ENCODE measurements at regions not wholly inside any gene's neighbourhood (a gene's known extent, or its start where the extent isn't known, plus 50 kb on each side); places are given as distances from the start of the nearest gene placed in this dataset.

DNA sequence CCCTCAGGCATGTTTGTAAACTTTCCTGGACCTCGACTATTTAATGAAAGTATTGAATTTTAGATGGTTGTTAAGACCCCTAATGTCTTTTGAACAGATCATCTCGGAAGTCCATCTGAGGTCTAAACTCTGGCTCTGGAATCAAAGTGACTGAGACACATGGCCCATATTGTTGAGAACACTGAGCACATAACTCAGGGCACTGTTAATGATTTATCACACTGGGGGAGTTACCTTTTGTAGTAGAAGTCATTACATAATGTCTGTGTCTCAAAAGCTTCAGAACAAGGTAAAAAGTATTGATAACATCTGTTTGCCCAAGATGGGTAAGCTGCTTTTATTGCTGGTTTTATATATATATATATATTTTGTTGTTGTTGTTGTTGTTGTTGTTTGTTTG lies 103.4 kb upstream of the HS3ST1 start:
- Histone ChIP-seq H3K27ac (ENCODE audit: low read depth) (no peak overlapping the region), H3K9me2 (ENCODE audit: insufficient read depth) (no peaks in the 10 kb centered on the region), H3K4me1 (ENCODE audit: insufficient read depth) (peaks cover 6% of the 10 kb centered on the region; the same call in 1 of the 2 replicates), H3K4me3 (no peak overlapping the region), H3K4me2 (no peak overlapping the region), H3K36me3 (ENCODE audit: insufficient read depth) (no peaks in the 10 kb centered on the region), H3K27me3 (ENCODE audit: insufficient read depth) (no peaks in the 10 kb centered on the region), H2AFZ (no peak overlapping the region), H3F3A (replicated peaks; ENCODE audit: low read depth) (no peaks in the 10 kb centered on the region), H3K79me2 (replicated peaks; ENCODE audit: insufficient read depth) (no peaks in the 10 kb centered on the region), H4K20me1 (replicated peaks; ENCODE audit: insufficient read depth) (no peaks in the 10 kb centered on the region)
- peaks cover 7% of the 10 kb centered on the region; the same call in 2 of the 3 replicates for H3K36me3 Mint-ChIP-seq (ENCODE audit: low read depth)
- no peak for ATAC-seq
- H3K4me1 Mint-ChIP-seq: peaks cover 5% of the 10 kb centered on the region
- H3K4me3 Mint-ChIP-seq: no peak overlapping the region
- no peaks in the 10 kb centered on the region for H3K27me3 Mint-ChIP-seq (ENCODE audit: insufficient read depth, low read depth, poor library complexity)
- H3K9me3 Mint-ChIP-seq: peaks cover 8% of the 10 kb centered on the region; the same call in 1 of the 3 replicates
- DNase-seq (ENCODE audit: low spot score): no peak
- no peak overlapping the region for H3K27ac Mint-ChIP-seq
- TF ChIP-seq NANOG (IDR thresholded peaks at IDR 0.05; ENCODE audit: borderline replicate concordance) (no peak), REST (IDR thresholded peaks at IDR 0.05; ENCODE audit: unreplicated experiment) (no peak), EZH2 (IDR thresholded peaks at IDR 0.05; ENCODE audit: low read depth, unreplicated experiment) (no peak), POLR2AphosphoS5 (IDR thresholded peaks at IDR 0.05; ENCODE audit: low read depth) (no peak)

- H3F3A ChIP-seq (replicated peaks; ENCODE audit: low read depth): no peaks in the 10 kb centered on the region
- H3K79me2 ChIP-seq (replicated peaks; ENCODE audit: insufficient read depth): no peaks in the 10 kb centered on the region
- H3K4me2 ChIP-seq: no peak overlapping the region
- DNase-seq (ENCODE audit: low spot score) (no peak), ATAC-seq (no peak)
- peaks cover 8% of the 10 kb centered on the region; the same call in 1 of the 3 replicates for H3K9me3 Mint-ChIP-seq
- H3K36me3 ChIP-seq (ENCODE audit: insufficient read depth): no peaks in the 10 kb centered on the region
- no peaks in the 10 kb centered on the region for H3K9me2 ChIP-seq (ENCODE audit: insufficient read depth)
- TF ChIP-seq, protein P1, sequence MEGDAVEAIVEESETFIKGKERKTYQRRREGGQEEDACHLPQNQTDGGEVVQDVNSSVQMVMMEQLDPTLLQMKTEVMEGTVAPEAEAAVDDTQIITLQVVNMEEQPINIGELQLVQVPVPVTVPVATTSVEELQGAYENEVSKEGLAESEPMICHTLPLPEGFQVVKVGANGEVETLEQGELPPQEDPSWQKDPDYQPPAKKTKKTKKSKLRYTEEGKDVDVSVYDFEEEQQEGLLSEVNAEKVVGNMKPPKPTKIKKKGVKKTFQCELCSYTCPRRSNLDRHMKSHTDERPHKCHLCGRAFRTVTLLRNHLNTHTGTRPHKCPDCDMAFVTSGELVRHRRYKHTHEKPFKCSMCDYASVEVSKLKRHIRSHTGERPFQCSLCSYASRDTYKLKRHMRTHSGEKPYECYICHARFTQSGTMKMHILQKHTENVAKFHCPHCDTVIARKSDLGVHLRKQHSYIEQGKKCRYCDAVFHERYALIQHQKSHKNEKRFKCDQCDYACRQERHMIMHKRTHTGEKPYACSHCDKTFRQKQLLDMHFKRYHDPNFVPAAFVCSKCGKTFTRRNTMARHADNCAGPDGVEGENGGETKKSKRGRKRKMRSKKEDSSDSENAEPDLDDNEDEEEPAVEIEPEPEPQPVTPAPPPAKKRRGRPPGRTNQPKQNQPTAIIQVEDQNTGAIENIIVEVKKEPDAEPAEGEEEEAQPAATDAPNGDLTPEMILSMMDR (conservative IDR thresholded peaks at IDR 0.05; ENCODE audit: low read depth in 2 of 2): no peak
- TF ChIP-seq EZH2phosphoT487 (IDR thresholded peaks at IDR 0.05; ENCODE audit: unreplicated experiment) (no peak), POLR2AphosphoS5 (IDR thresholded peaks at IDR 0.05; ENCODE audit: low read depth) (no peak), CREB1 (CRISPR knock-in tag; IDR thresholded peaks at IDR 0.05; ENCODE audit: low read depth) (no peak)
- H2AFZ ChIP-seq: no peak overlapping the region
- H3K4me1 Mint-ChIP-seq: peaks cover 2% of the 10 kb centered on the region
- no peak overlapping the region for H3K4me3 Mint-ChIP-seq
- no peak overlapping the region for H3K4me3 ChIP-seq
- no peaks in the 10 kb centered on the region for H3K4me1 ChIP-seq (ENCODE audit: insufficient read depth)
- H3K27ac ChIP-seq (ENCODE audit: low read depth): no peak overlapping the region
- H3K27ac Mint-ChIP-seq: no peak overlapping the region
- peaks cover 7% of the 10 kb centered on the region; the same call in 2 of the 3 replicates for H3K36me3 Mint-ChIP-seq (ENCODE audit: low read depth)
- no peaks in the 10 kb centered on the region for H3K27me3 ChIP-seq (ENCODE audit: insufficient read depth)
- no peaks in the 10 kb centered on the region for H4K20me1 ChIP-seq (replicated peaks; ENCODE audit: insufficient read depth)
- H3K27me3 Mint-ChIP-seq (ENCODE audit: insufficient read depth, low read depth, poor library complexity): peaks cover 1% of the 10 kb centered on the region
These were observed 101.0 kb upstream of the HS3ST1 start for GRCh38 chr4:11529625-11530201.
